GM12878 (cell line): ENCODE measurements at regions not wholly inside any gene's neighbourhood (a gene's known extent, or its start where the extent isn't known, plus 50 kb on each side); places are given as distances from the start of the nearest gene placed in this dataset.

ENCODE experiments used
- ATAC-seq: fragments of 200-7000 bp; cut with Tn5 transposase; 3 replicates; pipeline ENCODE4 v1.9.1; 2020; ENCODE audit warnings: mild to moderate bottlenecking, moderate library complexity
- BruUV-seq: library from RNA; stranded (reverse); fragments of 400-500 nt; replicated peaks from 2 replicates; lab custom pipeline; 2021; lab: Mats Ljungman, UMichigan
- CTCF ChIA-PET: fragments of 300-600 bp; sonication (Branson Sonifier 250); formaldehyde crosslinking; extraction: SDS; loops from one replicate; lab custom pipeline; 2021; ENCODE audit warnings: inconsistent platforms; lab: Yijun Ruan, JAX
- POLR2A ChIA-PET: fragments of 350-600 bp; formaldehyde crosslinking; extraction: SDS; loops from one replicate; lab custom pipeline; 2021; ENCODE audit warnings: inconsistent platforms; lab: Charles Lee
- RAD21 ChIA-PET: fragments of 300-600 bp; sonication (Branson Sonifier 250); formaldehyde crosslinking; loops from one replicate; lab custom pipeline; 2023; ENCODE audit warnings: antibody characterized with exemption; ENCODE audit not compliant: unreplicated experiment; lab: Charles Lee
- SMC1A ChIA-PET: fragments of 300-600 bp; sonication (Branson Sonifier 250); formaldehyde crosslinking; loops from one replicate; lab custom pipeline; 2023; ENCODE audit not compliant: unreplicated experiment, uncharacterized antibody; lab: Charles Lee
- DNase-seq: peaks from one replicate; pipeline ENCODE4 v3.0.0-alpha.2; 2011; ENCODE audit warnings: low read depth, low spot score
- FAIRE-seq: peaks from 3 replicates; lab custom pipeline; 2011; peaks lifted over from hg19 to GRCh38; lab: Jason Lieb, UNC
- H2AFZ ChIP-seq: 2 replicates; pipeline ENCODE4 v1.6.0; 2011; ENCODE audit warnings: low read depth, low read length, control low read depth; ENCODE audit not compliant: control insufficient read depth
- H3K27ac ChIP-seq: 2 replicates; pipeline ENCODE4 v1.5.1; 2011; ENCODE audit warnings: control low read depth; ENCODE audit not compliant: control insufficient read depth, insufficient read depth
- H3K27me3 ChIP-seq, 2 experiments: replicated peaks in 1 of 2; 2 replicates each; pipeline versions ENCODE4 v1.6.0 to v1.6.1; 2011; ENCODE audit warnings: low read length in 1 of 2; ENCODE audit not compliant: control insufficient read depth in 2 of 2, insufficient read depth in 2 of 2
- H3K36me3 ChIP-seq, 2 experiments: 2 replicates each; pipeline ENCODE4 v1.5.1; 2011; ENCODE audit warnings: low read length in 1 of 2; ENCODE audit not compliant: control insufficient read depth in 2 of 2, insufficient read depth in 2 of 2
- H3K4me1 ChIP-seq: 2 replicates; pipeline ENCODE4 v1.6.1; 2011; ENCODE audit warnings: mild to moderate bottlenecking, low read length, moderate library complexity, mixed read lengths; ENCODE audit not compliant: control insufficient read depth, insufficient read depth
- H3K4me2 ChIP-seq: 2 replicates; pipeline ENCODE4 v1.6.0; 2011; ENCODE audit warnings: control low read depth; ENCODE audit not compliant: control insufficient read depth, insufficient read depth
- H3K4me3 ChIP-seq: fragments of 200-600 bp; sonication (generic); 2 replicates; pipeline ENCODE4 v1.5.1; 2016
- H3K79me2 ChIP-seq: 2 replicates; pipeline ENCODE4 v1.6.0; 2011; ENCODE audit warnings: low read length; ENCODE audit not compliant: control insufficient read depth, insufficient read depth
- H3K9ac ChIP-seq: 2 replicates; pipeline ENCODE4 v1.8.0; 2011; ENCODE audit warnings: low read length, control low read depth, mixed read lengths; ENCODE audit not compliant: control insufficient read depth, insufficient read depth
- H3K9me3 ChIP-seq: replicated peaks from 3 replicates; pipeline ENCODE4 v1.5.1; 2011; ENCODE audit warnings: mild to moderate bottlenecking, low read length; ENCODE audit not compliant: control insufficient read depth, insufficient read depth
- H4K20me1 ChIP-seq: 2 replicates; pipeline ENCODE4 v1.6.0; 2011; ENCODE audit not compliant: control insufficient read depth, insufficient read depth
- CHD2 ChIP-seq: IDR thresholded peaks from 2 replicates; pipeline ENCODE4 v1.6.1; 2011; ENCODE audit warnings: low read depth, low read length, improper control_type of control experiment, borderline replicate concordance
- CREB1 ChIP-seq: IDR thresholded peaks from 2 replicates; pipeline ENCODE4 v1.6.1; 2012; ENCODE audit warnings: low read depth, mild to moderate bottlenecking, inconsistent platforms
- EGR1 ChIP-seq, 2 experiments: IDR thresholded peaks; 1 replicate in 1 of 2; 2 replicates in 1 of 2; pipeline ENCODE4 v1.6.1; 2011 to 2012; ENCODE audit warnings: low read depth in 2 of 2, low read length in 2 of 2, borderline replicate concordance in 1 of 2, mild to moderate bottlenecking in 1 of 2, moderate library complexity in 1 of 2
- ESRRA ChIP-seq: IDR thresholded peaks from 2 replicates; pipeline ENCODE4 v1.6.1; 2012; ENCODE audit warnings: mild to moderate bottlenecking, low read length, improper control_type of control experiment
- GATAD2B ChIP-seq: fragments of 450-650 bp; conservative IDR thresholded peaks from 2 replicates; pipeline ENCODE4 v1.6.1; 2017; ENCODE audit warnings: low read depth, mild to moderate bottlenecking, moderate library complexity
- HCFC1 ChIP-seq: fragments of 150-350 bp; IDR thresholded peaks from 2 replicates; pipeline ENCODE4 v1.6.1; 2014; ENCODE audit warnings: low read length
- HDGF ChIP-seq: fragments of 450-650 bp; IDR thresholded peaks from 2 replicates; pipeline ENCODE4 v1.6.1; 2016; ENCODE audit warnings: antibody characterized with exemption
- MXI1 ChIP-seq: fragments of 150-350 bp; IDR thresholded peaks from 2 replicates; pipeline ENCODE4 v1.6.1; 2011; ENCODE audit warnings: low read depth, mild to moderate bottlenecking, inconsistent platforms, low read length, improper control_type of control experiment
- POLR2A ChIP-seq: IDR thresholded peaks from 2 replicates; pipeline ENCODE4 v1.6.1; 2011; ENCODE audit warnings: low read depth, mild to moderate bottlenecking, low read length
- SIX5 ChIP-seq: IDR thresholded peaks from 2 replicates; pipeline ENCODE4 v1.6.1; 2011; ENCODE audit warnings: mild to moderate bottlenecking, low read depth, low read length, moderate library complexity; ENCODE audit not compliant: severe bottlenecking
- YY1 ChIP-seq: IDR thresholded peaks from 2 replicates; pipeline ENCODE4 v1.6.1; 2011; ENCODE audit warnings: low read depth, mild to moderate bottlenecking, low read length
- WGBS: methylation state at CpG from one replicate; pipeline ENCODE4 v1.1.6; 2016; ENCODE audit warnings: low lambda C conversion rate; ENCODE audit not compliant: insufficient replicate concordance, insufficient coverage; ENCODE audit errors: missing lambda C conversion rate; 5-methylcytosine and 5-hydroxymethylcytosine counted together
- in situ Hi-C: fragments of 300-500 bp; cut with MboI; formaldehyde crosslinking; loops from 9 replicates; pipeline ENCODE4 v1.14.3; 2018; ENCODE audit warnings: mixed read lengths
- intact Hi-C: fragments of 100-400 bp; cut with micrococcal nuclease; formaldehyde crosslinking; loops from one replicate; pipeline ENCODE4 v1.14.2; 2022; ENCODE audit not compliant: unreplicated experiment
- TF ChIP-seq, protein P1 (sequence below): fragments of 450-650 bp; conservative IDR thresholded peaks from 2 replicates; pipeline ENCODE4 v1.6.1; 2017; ENCODE audit warnings: mild to moderate bottlenecking, moderate library complexity
- TF ChIP-seq, protein P2 (sequence below): fragments of 450-650 bp; formaldehyde crosslinking; IDR thresholded peaks from 2 replicates; pipeline ENCODE4 v1.4.0; 2022; ENCODE audit warnings: mild to moderate bottlenecking, moderate library complexity
- TF ChIP-seq, protein P3 (sequence below): IDR thresholded peaks from 2 replicates; pipeline ENCODE4 v1.6.1; 2011; ENCODE audit warnings: borderline replicate concordance, low read depth, mild to moderate bottlenecking, moderate library complexity, mixed read lengths, low read length; ENCODE audit not compliant: insufficient read depth; ENCODE audit errors: extremely low read length

DNA sequence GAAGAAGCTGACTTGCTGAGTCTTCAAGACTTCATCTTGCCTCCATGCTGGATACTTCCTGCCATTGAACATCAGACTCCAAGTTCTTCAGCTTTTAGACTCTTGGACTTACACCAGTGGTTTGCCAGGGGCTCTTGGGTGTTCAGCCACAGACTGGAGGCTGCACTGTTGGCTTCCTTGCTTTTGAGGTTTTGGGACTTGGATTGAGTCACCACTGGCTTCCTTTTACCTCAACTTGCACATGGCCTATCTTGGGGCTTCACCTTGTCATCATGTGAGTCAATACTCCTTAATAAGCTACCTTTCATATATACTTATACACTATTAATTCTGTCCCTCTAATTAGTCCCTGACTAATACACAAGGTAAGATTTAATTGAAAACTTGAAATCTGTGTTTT is 361.7 kb upstream of the SEMA3C start (continued):
- TF ChIP-seq, protein P1, sequence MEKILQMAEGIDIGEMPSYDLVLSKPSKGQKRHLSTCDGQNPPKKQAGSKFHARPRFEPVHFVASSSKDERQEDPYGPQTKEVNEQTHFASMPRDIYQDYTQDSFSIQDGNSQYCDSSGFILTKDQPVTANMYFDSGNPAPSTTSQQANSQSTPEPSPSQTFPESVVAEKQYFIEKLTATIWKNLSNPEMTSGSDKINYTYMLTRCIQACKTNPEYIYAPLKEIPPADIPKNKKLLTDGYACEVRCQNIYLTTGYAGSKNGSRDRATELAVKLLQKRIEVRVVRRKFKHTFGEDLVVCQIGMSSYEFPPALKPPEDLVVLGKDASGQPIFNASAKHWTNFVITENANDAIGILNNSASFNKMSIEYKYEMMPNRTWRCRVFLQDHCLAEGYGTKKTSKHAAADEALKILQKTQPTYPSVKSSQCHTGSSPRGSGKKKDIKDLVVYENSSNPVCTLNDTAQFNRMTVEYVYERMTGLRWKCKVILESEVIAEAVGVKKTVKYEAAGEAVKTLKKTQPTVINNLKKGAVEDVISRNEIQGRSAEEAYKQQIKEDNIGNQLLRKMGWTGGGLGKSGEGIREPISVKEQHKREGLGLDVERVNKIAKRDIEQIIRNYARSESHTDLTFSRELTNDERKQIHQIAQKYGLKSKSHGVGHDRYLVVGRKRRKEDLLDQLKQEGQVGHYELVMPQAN = no peak
- no peak for TF ChIP-seq CREB1
- TF ChIP-seq, all 136 proteins: peak for 0

DNA sequence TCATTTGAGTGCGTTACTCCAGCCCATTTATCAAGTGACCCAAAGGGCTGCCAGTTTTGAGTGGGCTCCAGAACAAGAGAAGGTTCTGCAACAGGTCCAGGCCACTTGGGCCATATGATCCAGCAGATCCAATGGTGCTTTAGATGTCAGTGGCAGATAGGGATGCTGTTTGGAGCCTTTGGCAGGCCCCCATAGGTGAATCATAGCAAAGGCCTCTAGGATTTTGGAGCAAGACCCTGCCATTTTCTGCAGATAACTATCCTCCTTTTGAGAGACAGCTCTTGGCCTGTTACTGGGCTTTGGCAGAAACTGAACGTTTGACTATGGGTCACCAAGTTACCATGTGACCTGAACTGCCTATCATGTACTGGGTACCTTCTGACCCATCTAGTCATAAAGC is 358.8 kb upstream of the SEMA3C start:
- 0% methylated on average over 2 of the region's 2 CpGs for WGBS
- BruUV-seq = no TSS peak
- ChIA-PET POLR2A (no interaction called here), RAD21 (no interaction called here), SMC1A (no interaction called here), CTCF (no interaction called here)
- Histone ChIP-seq H3K27ac (no peak overlapping the region), H3K36me3 (no peaks in the 10 kb centered on the region), H4K20me1 (no peaks in the 10 kb centered on the region), H3K79me2 (no peaks in the 10 kb centered on the region), H3K4me1 (no peaks in the 10 kb centered on the region), H2AFZ (no peak overlapping the region), H3K4me3 (no peak overlapping the region), H3K9me3 (no peaks in the 10 kb centered on the region), H3K4me2 (no peak overlapping the region), H3K27me3 (no peaks in the 10 kb centered on the region), H3K9ac (no peak overlapping the region)
- in situ Hi-C loops (no loop called here), intact Hi-C loops (no loop called here)
- TF ChIP-seq EGR1 (IDR thresholded peaks at IDR 0.05; ENCODE audit: borderline replicate concordance in 1 of 2, low read depth in 2 of 2, low read length in 2 of 2) (no peak), HDGF (no peak), SIX5 (no peak), ESRRA (no peak), YY1 (no peak), CHD2 (no peak), HCFC1 (no peak), MXI1 (no peak), GATAD2B (no peak), POLR2A (no peak)
- TF ChIP-seq, protein P2, sequence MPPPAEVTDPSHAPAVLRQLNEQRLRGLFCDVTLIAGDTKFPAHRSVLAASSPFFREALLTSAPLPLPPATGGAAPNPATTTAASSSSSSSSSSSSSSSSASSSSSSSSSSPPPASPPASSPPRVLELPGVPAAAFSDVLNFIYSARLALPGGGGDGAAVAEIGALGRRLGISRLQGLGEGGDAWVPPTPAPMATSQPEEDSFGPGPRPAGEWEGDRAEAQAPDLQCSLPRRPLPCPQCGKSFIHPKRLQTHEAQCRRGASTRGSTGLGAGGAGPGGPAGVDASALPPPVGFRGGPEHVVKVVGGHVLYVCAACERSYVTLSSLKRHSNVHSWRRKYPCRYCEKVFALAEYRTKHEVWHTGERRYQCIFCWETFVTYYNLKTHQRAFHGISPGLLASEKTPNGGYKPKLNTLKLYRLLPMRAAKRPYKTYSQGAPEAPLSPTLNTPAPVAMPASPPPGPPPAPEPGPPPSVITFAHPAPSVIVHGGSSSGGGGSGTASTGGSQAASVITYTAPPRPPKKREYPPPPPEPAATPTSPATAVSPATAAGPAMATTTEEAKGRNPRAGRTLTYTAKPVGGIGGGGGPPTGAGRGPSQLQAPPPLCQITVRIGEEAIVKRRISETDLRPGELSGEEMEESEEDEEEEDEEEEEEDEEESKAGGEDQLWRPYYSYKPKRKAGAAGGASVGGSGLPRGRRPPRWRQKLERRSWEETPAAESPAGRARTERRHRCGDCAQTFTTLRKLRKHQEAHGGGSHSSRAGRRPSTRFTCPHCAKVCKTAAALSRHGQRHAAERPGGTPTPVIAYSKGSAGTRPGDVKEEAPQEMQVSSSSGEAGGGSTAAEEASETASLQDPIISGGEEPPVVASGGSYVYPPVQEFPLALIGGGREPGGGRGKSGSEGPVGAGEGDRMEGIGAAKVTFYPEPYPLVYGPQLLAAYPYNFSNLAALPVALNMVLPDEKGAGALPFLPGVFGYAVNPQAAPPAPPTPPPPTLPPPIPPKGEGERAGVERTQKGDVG (CRISPR knock-in tag) = no peak
- TF ChIP-seq, protein P3, sequence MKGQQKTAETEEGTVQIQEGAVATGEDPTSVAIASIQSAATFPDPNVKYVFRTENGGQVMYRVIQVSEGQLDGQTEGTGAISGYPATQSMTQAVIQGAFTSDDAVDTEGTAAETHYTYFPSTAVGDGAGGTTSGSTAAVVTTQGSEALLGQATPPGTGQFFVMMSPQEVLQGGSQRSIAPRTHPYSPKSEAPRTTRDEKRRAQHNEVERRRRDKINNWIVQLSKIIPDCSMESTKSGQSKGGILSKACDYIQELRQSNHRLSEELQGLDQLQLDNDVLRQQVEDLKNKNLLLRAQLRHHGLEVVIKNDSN = no peak
- no peak for ATAC-seq
- DNase-seq = no peak
- no peak for FAIRE-seq
